GM23338 (cell line): ENCODE measurements at regions not wholly inside any gene's neighbourhood (a gene's known extent, or its start where the extent isn't known, plus 50 kb on each side); places are given as distances from the start of the nearest gene placed in this dataset.

Experiments
- CREB1 ChIP-seq: fragments of 250-450 bp; sonication (Bioruptor Pico); IDR thresholded peaks from 2 replicates; pipeline ENCODE4 v1.5.0; 2020; ENCODE audit warnings: low read depth, mild to moderate bottlenecking, moderate library complexity
- EZH2 ChIP-seq: fragments of 200-600 bp; sonication (generic); IDR thresholded peaks from one replicate; pipeline ENCODE4 v1.8.0; 2017; ENCODE audit warnings: antibody characterized with exemption, mild to moderate bottlenecking, low read depth; ENCODE audit not compliant: unreplicated experiment
- EZH2phosphoT487 ChIP-seq: fragments of 200-600 bp; sonication (generic); IDR thresholded peaks from one replicate; pipeline ENCODE4 v1.8.1; 2018; ENCODE audit warnings: antibody characterized with exemption; ENCODE audit not compliant: unreplicated experiment
- JUNB ChIP-seq: IDR thresholded peaks from one replicate; pipeline ENCODE4 v1.6.1; 2016; ENCODE audit warnings: antibody characterized with exemption; ENCODE audit not compliant: unreplicated experiment
- POLR2AphosphoS5 ChIP-seq: IDR thresholded peaks from 2 replicates; pipeline ENCODE4 v1.6.1; 2016; ENCODE audit warnings: antibody characterized with exemption, low read depth
- STAT1 ChIP-seq: IDR thresholded peaks from one replicate; pipeline ENCODE4 v1.6.1; 2016; ENCODE audit warnings: antibody characterized with exemption; ENCODE audit not compliant: unreplicated experiment
- TF ChIP-seq, protein P1 (sequence below), 2 experiments: fragments of 200-600 bp in 1 of 2; sonication (generic) in 1 of 2; conservative IDR thresholded peaks; 2 replicates each; pipeline versions ENCODE4 v1.5.1 to v1.6.1; 2016 to 2017; ENCODE audit warnings: antibody characterized with exemption in 2 of 2, low read depth in 2 of 2, mild to moderate bottlenecking in 2 of 2, moderate library complexity in 1 of 2
- TF ChIP-seq, protein P2 (sequence below): IDR thresholded peaks from one replicate; pipeline ENCODE4 v1.6.1; 2018; ENCODE audit warnings: antibody characterized with exemption; ENCODE audit not compliant: unreplicated experiment

DNA sequence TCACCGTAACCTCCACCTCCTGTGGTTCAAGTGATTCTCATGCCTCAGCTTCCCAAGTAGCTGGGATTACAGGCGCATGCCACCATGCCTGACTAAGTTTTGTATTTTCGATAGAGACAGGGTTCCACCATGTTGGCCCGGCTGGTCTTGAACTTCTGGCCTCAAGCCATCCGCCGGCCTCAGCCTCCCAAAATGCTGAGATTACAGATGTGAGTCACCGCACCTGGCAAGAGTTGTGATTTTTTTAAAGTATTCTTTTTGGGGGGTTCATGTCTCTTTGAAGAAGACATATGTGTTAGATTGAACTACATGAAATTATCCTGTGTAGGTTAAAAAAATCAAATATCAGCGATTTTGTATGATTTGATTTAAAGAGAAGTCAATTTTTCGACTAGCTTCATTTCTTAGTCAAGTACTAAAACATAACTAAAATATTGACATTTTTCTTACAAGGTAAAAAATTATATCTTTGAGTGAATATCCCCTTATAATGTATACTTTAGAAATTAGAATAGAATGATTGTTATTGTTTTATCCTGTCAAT, 60.3 kb upstream of the ANTXR2 start:
- TF ChIP-seq, protein P1, sequence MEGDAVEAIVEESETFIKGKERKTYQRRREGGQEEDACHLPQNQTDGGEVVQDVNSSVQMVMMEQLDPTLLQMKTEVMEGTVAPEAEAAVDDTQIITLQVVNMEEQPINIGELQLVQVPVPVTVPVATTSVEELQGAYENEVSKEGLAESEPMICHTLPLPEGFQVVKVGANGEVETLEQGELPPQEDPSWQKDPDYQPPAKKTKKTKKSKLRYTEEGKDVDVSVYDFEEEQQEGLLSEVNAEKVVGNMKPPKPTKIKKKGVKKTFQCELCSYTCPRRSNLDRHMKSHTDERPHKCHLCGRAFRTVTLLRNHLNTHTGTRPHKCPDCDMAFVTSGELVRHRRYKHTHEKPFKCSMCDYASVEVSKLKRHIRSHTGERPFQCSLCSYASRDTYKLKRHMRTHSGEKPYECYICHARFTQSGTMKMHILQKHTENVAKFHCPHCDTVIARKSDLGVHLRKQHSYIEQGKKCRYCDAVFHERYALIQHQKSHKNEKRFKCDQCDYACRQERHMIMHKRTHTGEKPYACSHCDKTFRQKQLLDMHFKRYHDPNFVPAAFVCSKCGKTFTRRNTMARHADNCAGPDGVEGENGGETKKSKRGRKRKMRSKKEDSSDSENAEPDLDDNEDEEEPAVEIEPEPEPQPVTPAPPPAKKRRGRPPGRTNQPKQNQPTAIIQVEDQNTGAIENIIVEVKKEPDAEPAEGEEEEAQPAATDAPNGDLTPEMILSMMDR (conservative IDR thresholded peaks at IDR 0.05; ENCODE audit: low read depth in 2 of 2), result no peak
- no peak for TF ChIP-seq STAT1
- TF ChIP-seq, protein P2, sequence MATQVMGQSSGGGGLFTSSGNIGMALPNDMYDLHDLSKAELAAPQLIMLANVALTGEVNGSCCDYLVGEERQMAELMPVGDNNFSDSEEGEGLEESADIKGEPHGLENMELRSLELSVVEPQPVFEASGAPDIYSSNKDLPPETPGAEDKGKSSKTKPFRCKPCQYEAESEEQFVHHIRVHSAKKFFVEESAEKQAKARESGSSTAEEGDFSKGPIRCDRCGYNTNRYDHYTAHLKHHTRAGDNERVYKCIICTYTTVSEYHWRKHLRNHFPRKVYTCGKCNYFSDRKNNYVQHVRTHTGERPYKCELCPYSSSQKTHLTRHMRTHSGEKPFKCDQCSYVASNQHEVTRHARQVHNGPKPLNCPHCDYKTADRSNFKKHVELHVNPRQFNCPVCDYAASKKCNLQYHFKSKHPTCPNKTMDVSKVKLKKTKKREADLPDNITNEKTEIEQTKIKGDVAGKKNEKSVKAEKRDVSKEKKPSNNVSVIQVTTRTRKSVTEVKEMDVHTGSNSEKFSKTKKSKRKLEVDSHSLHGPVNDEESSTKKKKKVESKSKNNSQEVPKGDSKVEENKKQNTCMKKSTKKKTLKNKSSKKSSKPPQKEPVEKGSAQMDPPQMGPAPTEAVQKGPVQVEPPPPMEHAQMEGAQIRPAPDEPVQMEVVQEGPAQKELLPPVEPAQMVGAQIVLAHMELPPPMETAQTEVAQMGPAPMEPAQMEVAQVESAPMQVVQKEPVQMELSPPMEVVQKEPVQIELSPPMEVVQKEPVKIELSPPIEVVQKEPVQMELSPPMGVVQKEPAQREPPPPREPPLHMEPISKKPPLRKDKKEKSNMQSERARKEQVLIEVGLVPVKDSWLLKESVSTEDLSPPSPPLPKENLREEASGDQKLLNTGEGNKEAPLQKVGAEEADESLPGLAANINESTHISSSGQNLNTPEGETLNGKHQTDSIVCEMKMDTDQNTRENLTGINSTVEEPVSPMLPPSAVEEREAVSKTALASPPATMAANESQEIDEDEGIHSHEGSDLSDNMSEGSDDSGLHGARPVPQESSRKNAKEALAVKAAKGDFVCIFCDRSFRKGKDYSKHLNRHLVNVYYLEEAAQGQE, result no peak
- no peak for TF ChIP-seq EZH2
- no peak for TF ChIP-seq CREB1 (CRISPR knock-in tag)
- no peak for TF ChIP-seq POLR2AphosphoS5
- no peak for TF ChIP-seq EZH2phosphoT487
- TF ChIP-seq JUNB, result no peak
